Left ventricle myocardium inferior (tissue), 1 donor: ENCODE measurements at regions not wholly inside any gene's neighbourhood (a gene's known extent, or its start where the extent isn't known, plus 50 kb on each side); places are given as distances from the start of the nearest gene placed in this dataset.
"Not testable (repeated sequence)": the region's sequence is repeated elsewhere in the genome, so short reads cannot be mapped to it uniquely, and the experiment has no call there.

Experiments used
- DNase-seq: peaks from one replicate; pipeline ENCODE4 v3.0.0-alpha.2; 2020
- H3K27ac ChIP-seq: fragments of 200-600 bp; replicated peaks from 2 replicates; pipeline ENCODE4 v1.8.0; 2021
- H3K27me3 ChIP-seq: fragments of 200-600 bp; 2 replicates; pipeline ENCODE4 v1.8.0; 2021; ENCODE audit warnings: low read depth
- H3K36me3 ChIP-seq: fragments of 200-600 bp; 2 replicates; pipeline ENCODE4 v1.8.0; 2021
- H3K4me1 ChIP-seq: fragments of 200-600 bp; 2 replicates; pipeline ENCODE4 v1.8.0; 2021
- H3K4me3 ChIP-seq: fragments of 200-600 bp; 2 replicates; pipeline ENCODE4 v1.8.0; 2021; ENCODE audit warnings: mild to moderate bottlenecking, moderate library complexity
- H3K9me3 ChIP-seq: fragments of 200-600 bp; replicated peaks from 2 replicates; pipeline ENCODE4 v1.8.0; 2021
- intact Hi-C: fragments of 100-400 bp; cut with micrococcal nuclease; formaldehyde crosslinking; loops from one replicate; pipeline ENCODE4 v1.11.0; 2022
- TF ChIP-seq, protein P1 (sequence below): fragments of 200-600 bp; IDR thresholded peaks from 2 replicates; pipeline ENCODE4 v1.8.0; 2021; ENCODE audit warnings: antibody characterized with exemption, mild to moderate bottlenecking, borderline replicate concordance
- donor health status: DM: no; HTN: yes; CAD: no; lungs with severe emphysema.

DNA sequence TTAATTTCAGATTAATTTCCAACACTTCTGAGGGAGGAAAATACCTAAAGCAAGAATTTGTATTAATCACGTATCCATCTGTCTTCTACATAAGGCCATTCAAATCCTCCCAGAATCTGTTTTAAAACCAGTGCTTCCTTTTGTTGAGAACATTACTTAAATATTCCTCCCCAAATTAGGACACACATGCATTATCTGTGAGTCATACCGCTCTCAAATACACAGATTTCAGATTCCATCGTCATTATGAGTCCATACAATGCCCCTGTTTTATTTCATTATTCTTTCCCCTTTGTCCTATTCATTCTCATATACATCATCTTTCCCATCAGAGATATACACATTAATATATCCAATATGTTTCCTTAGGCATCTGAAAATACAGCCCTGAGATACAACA, 57.3 kb upstream of the PRSS12 start:
- intact Hi-C loops: no loop called here
- TF ChIP-seq, protein P1, sequence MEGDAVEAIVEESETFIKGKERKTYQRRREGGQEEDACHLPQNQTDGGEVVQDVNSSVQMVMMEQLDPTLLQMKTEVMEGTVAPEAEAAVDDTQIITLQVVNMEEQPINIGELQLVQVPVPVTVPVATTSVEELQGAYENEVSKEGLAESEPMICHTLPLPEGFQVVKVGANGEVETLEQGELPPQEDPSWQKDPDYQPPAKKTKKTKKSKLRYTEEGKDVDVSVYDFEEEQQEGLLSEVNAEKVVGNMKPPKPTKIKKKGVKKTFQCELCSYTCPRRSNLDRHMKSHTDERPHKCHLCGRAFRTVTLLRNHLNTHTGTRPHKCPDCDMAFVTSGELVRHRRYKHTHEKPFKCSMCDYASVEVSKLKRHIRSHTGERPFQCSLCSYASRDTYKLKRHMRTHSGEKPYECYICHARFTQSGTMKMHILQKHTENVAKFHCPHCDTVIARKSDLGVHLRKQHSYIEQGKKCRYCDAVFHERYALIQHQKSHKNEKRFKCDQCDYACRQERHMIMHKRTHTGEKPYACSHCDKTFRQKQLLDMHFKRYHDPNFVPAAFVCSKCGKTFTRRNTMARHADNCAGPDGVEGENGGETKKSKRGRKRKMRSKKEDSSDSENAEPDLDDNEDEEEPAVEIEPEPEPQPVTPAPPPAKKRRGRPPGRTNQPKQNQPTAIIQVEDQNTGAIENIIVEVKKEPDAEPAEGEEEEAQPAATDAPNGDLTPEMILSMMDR: no peak
- H3K4me3 ChIP-seq: no peak overlapping the region
- no peak for DNase-seq
- H3K9me3 ChIP-seq: no peaks in the 10 kb centered on the region
- no peaks in the 10 kb centered on the region for H3K36me3 ChIP-seq
- H3K4me1 ChIP-seq: no peaks in the 10 kb centered on the region
- no peaks in the 10 kb centered on the region for H3K27me3 ChIP-seq
- H3K27ac ChIP-seq: no peak overlapping the region

DNA sequence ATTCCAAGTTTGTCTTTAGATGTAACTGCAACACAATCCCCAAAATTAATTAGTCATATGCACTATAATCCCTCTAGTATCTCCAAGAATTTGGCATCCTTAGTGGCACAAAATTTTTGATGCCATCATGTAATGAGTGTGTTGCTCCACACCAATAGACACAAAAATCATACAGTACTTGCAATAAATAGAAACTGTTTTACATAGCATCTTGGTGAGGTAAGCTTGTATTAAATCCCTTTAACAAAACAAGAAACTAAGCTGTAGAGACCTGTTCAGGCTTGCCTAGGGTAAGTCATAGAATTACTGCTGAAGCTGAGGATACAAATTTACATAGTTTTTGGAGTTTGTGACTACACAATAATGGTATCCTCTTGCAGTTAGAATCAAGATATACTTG, 64.5 kb upstream of the PRSS12 start:
- intact Hi-C loops: no loop called here
- H3K4me1 ChIP-seq: no peaks in the 10 kb centered on the region
- H3K9me3 ChIP-seq: no peaks in the 10 kb centered on the region
- no peak overlapping the region for H3K4me3 ChIP-seq
- H3K36me3 ChIP-seq: no peaks in the 10 kb centered on the region
- no peaks in the 10 kb centered on the region for H3K27me3 ChIP-seq
- no peak for DNase-seq
- H3K27ac ChIP-seq: no peak overlapping the region
- TF ChIP-seq, protein P1: no peak

DNA sequence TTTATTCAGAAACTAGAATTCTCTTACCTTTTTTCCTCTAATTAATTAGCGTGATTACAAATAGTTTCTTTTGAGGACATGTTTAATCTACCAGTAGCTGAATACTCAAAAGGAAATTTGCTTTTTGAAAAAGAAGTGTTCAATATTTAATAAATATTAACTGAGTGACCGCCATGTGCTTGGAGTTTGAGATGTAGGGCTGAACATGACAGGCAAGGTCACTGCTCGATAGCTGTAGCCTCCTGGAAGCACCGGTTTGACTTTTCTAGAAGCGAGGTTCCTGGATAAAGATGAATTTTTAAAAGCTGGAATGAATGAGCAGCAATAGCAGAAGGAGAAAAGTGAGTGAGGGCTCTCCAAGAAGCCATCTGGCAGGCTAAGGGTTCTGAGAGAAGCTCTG, 65.0 kb upstream of the PRSS12 start:
- intact Hi-C loops, H3K4me1 ChIP-seq: not testable (repeated sequence)

DNA sequence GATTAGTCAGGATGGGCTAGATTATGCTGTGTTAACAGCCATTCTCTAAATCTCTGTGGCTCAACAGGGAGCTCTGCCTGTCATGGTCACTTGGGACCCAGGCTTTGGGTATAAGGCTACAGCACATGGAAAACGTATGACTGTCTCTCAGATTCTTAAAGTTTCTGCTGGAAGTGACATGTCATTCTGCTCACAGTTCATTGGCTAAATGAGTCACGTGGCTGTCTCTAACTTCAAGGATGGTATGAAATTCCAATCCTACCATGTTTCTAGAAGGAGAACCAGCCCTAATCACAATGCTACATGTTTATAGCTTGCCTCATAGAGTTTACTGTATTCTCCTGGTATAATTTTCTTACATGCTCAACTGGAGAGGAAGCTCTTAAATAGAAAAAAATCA, 65.6 kb upstream of the PRSS12 start:
- H3K27me3 ChIP-seq, intact Hi-C loops, H3K4me1 ChIP-seq, H3K9me3 ChIP-seq, H3K27ac ChIP-seq, DNase-seq, H3K36me3 ChIP-seq, H3K4me3 ChIP-seq: not testable (repeated sequence)

More for the DNA sequence above, 65.0 kb upstream of the PRSS12 start:
- H3K36me3 ChIP-seq, H3K4me3 ChIP-seq, H3K9me3 ChIP-seq, H3K27me3 ChIP-seq, H3K27ac ChIP-seq, DNase-seq: not testable (repeated sequence)

DNA sequence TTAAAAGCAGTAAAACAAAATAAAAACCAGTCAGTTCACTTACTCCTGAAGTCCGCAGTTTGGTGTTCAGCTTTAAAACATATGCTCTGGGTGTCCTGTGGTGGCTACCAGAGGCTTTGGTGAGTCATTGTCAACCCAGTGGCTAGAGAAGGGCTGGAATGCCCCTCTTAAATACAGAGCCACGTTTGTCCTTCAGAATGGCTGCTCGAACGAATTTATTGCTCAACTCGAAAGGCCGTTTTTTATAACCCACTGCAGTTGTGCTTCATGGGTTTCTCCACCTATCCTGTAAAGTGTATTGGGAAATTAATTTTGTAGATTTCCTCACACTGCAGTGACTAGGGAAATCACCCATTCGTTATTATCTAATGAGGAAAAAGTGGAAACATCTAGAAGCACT, 66.8 kb upstream of the PRSS12 start:
- intact Hi-C loops, DNase-seq, H3K4me3 ChIP-seq: not testable (repeated sequence)

GRCh38 chr4:118424062-118424461, 71.3 kb upstream of the PRSS12 start:
- H3K36me3 ChIP-seq, H3K27ac ChIP-seq, H3K4me3 ChIP-seq, H3K27me3 ChIP-seq, intact Hi-C loops, H3K9me3 ChIP-seq, H3K4me1 ChIP-seq: not testable (repeated sequence)
- TF ChIP-seq, protein P1: peak; percentile 61
- DNase-seq: peak; percentile 21

More for the DNA sequence above, 66.8 kb upstream of the PRSS12 start:
- H3K27me3 ChIP-seq, H3K4me1 ChIP-seq, H3K36me3 ChIP-seq, H3K27ac ChIP-seq, H3K9me3 ChIP-seq: not testable (repeated sequence)

GRCh38 chr4:118428881-118429280, 76.1 kb upstream of the PRSS12 start:
- H3K36me3 ChIP-seq, H3K27me3 ChIP-seq, DNase-seq, H3K9me3 ChIP-seq, H3K4me1 ChIP-seq, H3K4me3 ChIP-seq, intact Hi-C loops, H3K27ac ChIP-seq: not testable (repeated sequence)

- H3K27me3 ChIP-seq, H3K9me3 ChIP-seq, H3K4me1 ChIP-seq, H3K27ac ChIP-seq, intact Hi-C loops, H3K4me3 ChIP-seq, DNase-seq, H3K36me3 ChIP-seq: not testable (repeated sequence)
These were observed 79.6 kb upstream of the PRSS12 start for GRCh38 chr4:118432359-118432758.

DNA sequence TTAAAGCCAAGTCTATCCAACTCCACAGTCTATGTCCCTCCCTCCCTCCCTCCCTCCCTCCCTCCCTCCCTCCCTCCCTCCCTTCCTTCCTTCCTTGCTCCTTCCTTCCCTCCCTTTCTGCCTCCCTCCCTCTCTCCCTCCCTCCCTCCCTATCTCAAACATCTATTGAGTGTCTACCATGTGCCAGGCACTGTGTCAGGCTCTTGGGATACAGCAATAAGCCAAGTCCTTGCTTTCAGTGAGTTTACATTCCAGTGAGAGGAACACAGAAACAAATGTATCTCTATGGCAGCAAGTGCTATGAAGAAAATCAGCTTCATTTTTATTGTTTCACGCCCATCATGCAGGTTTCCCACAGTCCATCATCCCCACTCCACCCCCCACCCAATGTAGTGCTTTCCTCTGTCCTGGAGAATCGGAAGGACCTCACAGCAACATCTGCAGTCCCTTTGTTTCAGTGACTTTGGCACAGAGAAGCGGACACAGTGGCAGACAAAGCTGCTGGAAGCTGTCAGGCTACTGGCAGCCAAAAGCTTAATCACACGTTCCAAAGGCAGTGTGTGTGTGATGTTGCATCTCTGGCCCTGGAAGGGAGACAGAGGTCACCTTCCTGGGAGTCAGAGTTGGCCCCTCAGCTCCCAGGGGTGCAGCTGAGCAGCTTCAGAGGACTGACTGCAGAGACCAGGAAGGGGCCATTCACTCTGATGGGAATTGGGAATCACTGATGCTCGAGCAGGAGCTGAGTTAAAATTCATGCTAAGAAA, 81.0 kb upstream of the PRSS12 start:
- H3K4me1 ChIP-seq, H3K4me3 ChIP-seq, H3K9me3 ChIP-seq, H3K27me3 ChIP-seq, H3K36me3 ChIP-seq, intact Hi-C loops: not testable (repeated sequence)
- peak overlapping the region; percentile 38 for H3K27ac ChIP-seq
- peak; percentile 22 for DNase-seq

GRCh38 chr4:118435415-118435814, 82.6 kb upstream of the PRSS12 start:
- H3K9me3 ChIP-seq, DNase-seq: not testable (repeated sequence)

DNA sequence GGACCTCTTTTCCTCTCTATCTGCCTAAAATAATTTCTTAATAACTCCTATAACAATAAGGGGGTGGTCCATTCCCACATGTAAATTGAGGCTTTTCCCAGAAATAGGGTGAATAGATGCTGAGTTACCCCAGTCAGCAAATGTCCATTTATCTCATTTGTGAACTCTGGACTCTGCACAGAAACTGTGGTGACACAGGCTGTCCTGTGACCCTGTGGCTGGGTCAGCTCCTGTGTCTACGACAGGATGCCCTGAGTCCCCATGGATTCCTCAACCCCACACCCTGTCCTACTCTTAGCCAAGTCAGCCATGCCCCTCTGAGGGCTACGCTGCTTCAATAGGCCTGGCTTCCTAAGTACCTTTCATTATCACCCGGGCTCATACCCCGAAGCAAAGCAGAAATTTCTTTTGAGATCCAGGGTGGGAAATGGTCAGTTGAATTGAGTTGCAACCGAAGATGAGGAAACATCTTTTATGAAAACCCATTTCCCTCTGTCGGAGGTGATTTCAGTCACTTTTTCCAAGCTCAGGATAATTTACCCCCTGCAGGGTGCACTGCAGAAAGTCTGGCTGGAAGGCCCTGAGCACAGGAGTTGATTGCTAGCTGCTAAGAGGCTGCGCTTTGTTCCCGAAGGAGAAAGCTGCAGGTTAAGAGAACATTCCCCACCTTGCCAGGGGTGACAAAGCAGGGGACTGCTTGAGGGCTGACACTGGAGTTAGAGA, 89.5 kb upstream of the PRSS12 start:
- DNase-seq, H3K4me1 ChIP-seq, H3K27ac ChIP-seq, H3K9me3 ChIP-seq, H3K36me3 ChIP-seq, H3K4me3 ChIP-seq, H3K27me3 ChIP-seq, intact Hi-C loops: not testable (repeated sequence)

More at GRCh38 chr4:118435415-118435814, 82.6 kb upstream of the PRSS12 start:
- intact Hi-C loops, H3K4me3 ChIP-seq, H3K27me3 ChIP-seq, H3K36me3 ChIP-seq, H3K27ac ChIP-seq, H3K4me1 ChIP-seq: not testable (repeated sequence)
